ENCODE measurements at regions not wholly inside any gene's neighbourhood (a gene's known extent, or its start where the extent isn't known, plus 50 kb on each side); places are given as distances from the start of the nearest gene placed in this dataset.

DNA sequence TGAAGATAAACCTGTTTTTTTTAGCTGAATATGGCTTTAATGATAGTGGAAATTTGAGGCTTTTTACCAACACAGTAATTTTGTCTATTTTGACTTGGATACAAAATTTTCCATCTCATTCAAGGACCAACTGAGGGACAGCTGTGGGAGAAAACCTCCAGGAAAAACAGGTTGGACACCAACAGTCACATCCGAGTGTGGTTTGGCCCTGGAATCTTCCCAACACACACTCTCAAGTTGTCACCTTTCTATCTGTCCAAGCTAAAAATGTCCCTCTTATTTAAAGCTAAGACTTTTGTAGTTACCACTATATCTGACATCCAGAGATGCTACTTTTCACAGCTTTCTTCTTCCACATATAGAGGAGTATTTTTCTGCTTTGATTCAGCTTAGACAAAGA, 404.9 kb downstream of the PCDH7 start:
- Histone ChIP-seq H3K27me3 (replicated peaks; ENCODE audit: control insufficient read depth, insufficient read depth, low read length) (no peaks in the 10 kb centered on the region), H3K4me3 (ENCODE audit: low read length) (no peak overlapping the region), H3K9me3 (ENCODE audit: control insufficient read depth, low read length) (no peaks in the 10 kb centered on the region), H3K4me1 (ENCODE audit: control insufficient read depth, insufficient read depth, low read length) (no peaks in the 10 kb centered on the region), H3K36me3 (ENCODE audit: control insufficient read depth, insufficient read depth, low read length, severe bottlenecking) (no peaks in the 10 kb centered on the region), H3K9ac (ENCODE audit: low read length) (no peak overlapping the region)
- no peak for DNase-seq (ENCODE audit: low read depth)

DNA sequence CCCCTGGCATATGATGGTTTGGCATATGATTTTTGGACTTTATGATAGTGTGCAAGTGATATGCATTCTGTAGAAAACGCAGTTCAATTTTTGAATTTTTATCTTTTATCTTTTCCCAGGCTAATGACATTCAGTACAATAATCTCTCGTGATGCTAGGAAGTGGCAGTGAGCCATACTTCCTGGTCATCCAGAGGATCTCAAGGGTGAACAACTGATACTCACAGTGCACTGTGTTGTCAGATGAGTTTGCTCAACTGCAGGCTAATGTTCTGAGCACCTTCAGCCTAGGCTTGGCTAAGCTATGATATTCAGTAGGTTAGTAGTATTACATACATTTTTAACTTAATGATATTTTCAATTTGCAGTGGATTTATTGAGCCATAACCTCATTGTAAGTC, 405.3 kb downstream of the PCDH7 start:
- Histone ChIP-seq H3K4me1 (ENCODE audit: control insufficient read depth, insufficient read depth, low read length) (no peaks in the 10 kb centered on the region), H3K4me3 (ENCODE audit: low read length) (no peak overlapping the region), H3K9me3 (ENCODE audit: control insufficient read depth, low read length) (no peaks in the 10 kb centered on the region), H3K36me3 (ENCODE audit: control insufficient read depth, insufficient read depth, low read length, severe bottlenecking) (no peaks in the 10 kb centered on the region), H3K9ac (ENCODE audit: low read length) (no peak overlapping the region), H3K27me3 (replicated peaks; ENCODE audit: control insufficient read depth, insufficient read depth, low read length) (no peaks in the 10 kb centered on the region)
- DNase-seq (ENCODE audit: low read depth) = no peak

DNA sequence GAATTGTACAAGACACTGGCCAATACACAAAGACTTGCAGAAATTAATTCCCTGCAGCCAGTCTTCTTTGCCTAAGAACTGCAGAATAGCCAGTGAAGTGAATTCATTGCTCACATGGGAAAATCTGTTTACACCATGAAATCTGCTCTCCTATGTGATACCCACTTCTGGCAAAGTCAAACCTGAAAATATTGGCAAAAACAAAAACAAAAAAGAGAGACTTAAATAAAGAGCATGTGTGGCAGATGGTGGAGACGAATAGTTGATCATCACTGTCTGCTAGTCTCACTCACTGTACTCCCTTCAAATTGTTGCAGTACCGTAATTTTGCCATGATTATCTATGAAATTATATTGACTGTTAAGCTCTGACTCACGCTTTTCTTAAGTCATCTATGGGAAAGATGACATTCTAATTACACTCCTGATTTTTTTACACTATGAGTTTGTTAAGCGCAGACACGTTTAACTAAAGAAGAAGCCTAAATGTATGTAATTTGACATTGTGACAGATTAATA, 406.8 kb downstream of the PCDH7 start:
- H3K4me1 ChIP-seq (ENCODE audit: control insufficient read depth, insufficient read depth, low read length) = no peaks in the 10 kb centered on the region
- no peaks in the 10 kb centered on the region for H3K9me3 ChIP-seq (ENCODE audit: control insufficient read depth, low read length)
- no peak overlapping the region for H3K9ac ChIP-seq (ENCODE audit: low read length)
- no peaks in the 10 kb centered on the region for H3K27me3 ChIP-seq (replicated peaks; ENCODE audit: control insufficient read depth, insufficient read depth, low read length)
- no peak for DNase-seq (ENCODE audit: low read depth)
- H3K36me3 ChIP-seq (ENCODE audit: control insufficient read depth, insufficient read depth, low read length, severe bottlenecking) = no peaks in the 10 kb centered on the region
- H3K4me3 ChIP-seq (ENCODE audit: low read length) = no peak overlapping the region

DNA sequence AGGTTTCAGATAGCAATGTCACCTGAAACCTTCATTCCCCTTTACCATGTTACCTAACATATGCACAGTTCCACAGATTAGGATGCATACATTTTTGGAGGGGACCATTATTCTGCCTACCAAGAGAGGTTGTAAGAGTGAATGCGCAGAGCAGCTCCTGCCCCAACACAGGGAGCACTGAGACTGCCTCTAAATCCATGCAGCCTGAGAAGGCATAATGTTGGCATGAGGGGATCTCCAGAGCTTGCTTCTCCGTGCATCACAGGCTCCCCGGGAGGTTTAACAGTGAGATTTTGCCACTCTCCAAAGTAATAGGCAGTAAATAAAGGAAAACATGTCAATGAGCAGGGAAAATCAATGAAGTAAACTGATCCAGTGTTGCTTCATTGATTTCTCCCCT, 410.8 kb downstream of the PCDH7 start:
- H3K9ac ChIP-seq (ENCODE audit: low read length) = no peak overlapping the region
- no peak overlapping the region for H3K4me3 ChIP-seq (ENCODE audit: low read length)
- H3K27me3 ChIP-seq (replicated peaks; ENCODE audit: control insufficient read depth, insufficient read depth, low read length) = no peaks in the 10 kb centered on the region
- H3K9me3 ChIP-seq (ENCODE audit: control insufficient read depth, low read length) = no peaks in the 10 kb centered on the region
- H3K36me3 ChIP-seq (ENCODE audit: control insufficient read depth, insufficient read depth, low read length, severe bottlenecking) = no peaks in the 10 kb centered on the region
- no peaks in the 10 kb centered on the region for H3K4me1 ChIP-seq (ENCODE audit: control insufficient read depth, insufficient read depth, low read length)
- no peak for DNase-seq (ENCODE audit: low read depth)

DNA sequence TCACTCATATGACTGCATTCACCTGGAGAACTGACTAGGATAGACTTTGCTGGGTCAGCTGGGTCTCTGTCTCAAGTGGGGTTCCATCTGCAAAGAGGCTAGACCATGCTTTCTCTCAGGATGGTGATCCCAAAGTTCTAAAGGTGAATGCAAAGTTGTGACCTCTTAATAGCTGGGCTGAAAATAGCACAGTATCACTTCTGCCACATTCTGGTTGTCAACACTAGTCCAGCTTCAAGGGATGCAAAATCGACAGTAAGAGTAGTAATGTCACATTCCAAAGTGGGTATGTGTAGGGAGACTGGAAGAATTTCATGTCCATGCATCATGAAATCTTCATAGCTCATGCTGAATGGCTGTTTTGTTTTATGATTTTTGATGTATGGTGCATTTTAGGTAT, 414.6 kb downstream of the PCDH7 start:
- Histone ChIP-seq H3K27me3 (replicated peaks; ENCODE audit: control insufficient read depth, insufficient read depth, low read length) (no peaks in the 10 kb centered on the region), H3K4me3 (ENCODE audit: low read length) (no peak overlapping the region), H3K4me1 (ENCODE audit: control insufficient read depth, insufficient read depth, low read length) (no peaks in the 10 kb centered on the region), H3K36me3 (ENCODE audit: control insufficient read depth, insufficient read depth, low read length, severe bottlenecking) (no peaks in the 10 kb centered on the region), H3K9me3 (ENCODE audit: control insufficient read depth, low read length) (no peaks in the 10 kb centered on the region), H3K9ac (ENCODE audit: low read length) (no peak overlapping the region)
- DNase-seq (ENCODE audit: low read depth) = no peak

DNA sequence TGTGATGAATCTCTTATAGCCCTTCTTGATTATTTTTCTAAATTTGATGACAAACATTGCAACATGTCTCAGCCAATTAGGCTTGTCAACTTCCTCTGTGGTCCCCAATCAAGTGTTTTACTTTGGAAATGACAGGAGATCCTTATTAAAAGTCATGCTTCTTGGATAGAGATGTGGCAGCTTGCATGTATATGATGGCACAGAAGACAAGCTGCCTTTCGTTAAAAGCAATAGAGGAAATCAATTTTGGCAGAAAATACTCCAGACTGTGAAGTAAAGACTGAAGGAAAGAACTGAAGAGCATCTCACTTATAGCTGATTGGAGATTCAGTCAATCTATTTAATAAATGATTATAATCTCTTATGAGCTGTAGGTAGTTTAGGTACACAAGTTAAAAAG, 419.6 kb downstream of the PCDH7 start:
- H3K36me3 ChIP-seq (ENCODE audit: control insufficient read depth, insufficient read depth, low read length, severe bottlenecking) = no peaks in the 10 kb centered on the region
- DNase-seq (ENCODE audit: low read depth) = no peak
- no peaks in the 10 kb centered on the region for H3K27me3 ChIP-seq (replicated peaks; ENCODE audit: control insufficient read depth, insufficient read depth, low read length)
- no peak overlapping the region for H3K9ac ChIP-seq (ENCODE audit: low read length)
- no peak overlapping the region for H3K4me3 ChIP-seq (ENCODE audit: low read length)
- H3K4me1 ChIP-seq (ENCODE audit: control insufficient read depth, insufficient read depth, low read length) = no peaks in the 10 kb centered on the region
- no peaks in the 10 kb centered on the region for H3K9me3 ChIP-seq (ENCODE audit: control insufficient read depth, low read length)

DNA sequence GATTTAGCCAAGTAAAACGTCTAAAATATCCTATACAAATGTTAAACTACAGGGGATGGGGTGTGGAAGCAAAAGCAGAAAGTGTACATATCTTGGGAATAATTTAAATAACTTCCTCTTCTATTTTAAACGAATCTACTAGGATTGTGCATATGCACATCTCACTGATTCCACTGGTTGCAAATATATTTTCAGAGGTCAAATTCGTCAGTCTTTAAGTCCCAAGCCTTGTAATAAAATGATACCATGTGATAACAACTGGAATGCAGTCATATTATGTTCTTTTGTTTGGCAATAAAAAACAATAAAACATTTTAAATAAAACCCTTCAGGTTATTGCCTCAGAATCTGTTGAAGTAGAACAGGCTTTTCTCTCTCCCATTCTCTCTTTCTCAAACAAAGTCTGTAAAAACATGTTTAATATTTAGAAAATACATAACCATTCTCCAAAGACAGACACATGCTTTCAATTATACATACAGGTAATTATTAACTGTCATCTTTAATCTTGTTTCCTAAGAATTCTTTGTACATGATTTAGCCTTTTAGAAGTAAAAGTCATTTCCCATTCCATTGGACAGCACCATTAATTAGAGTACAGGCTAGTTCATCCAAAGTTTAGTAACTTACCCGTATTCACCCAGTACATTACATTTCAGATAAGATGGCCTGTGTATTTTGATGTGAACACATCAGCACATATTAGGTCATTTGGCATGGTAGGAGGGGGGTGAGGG, 421.1 kb downstream of the PCDH7 start:
- no peaks in the 10 kb centered on the region for H3K9me3 ChIP-seq (ENCODE audit: control insufficient read depth, low read length)
- H3K27me3 ChIP-seq (replicated peaks; ENCODE audit: control insufficient read depth, insufficient read depth, low read length) = no peaks in the 10 kb centered on the region
- H3K36me3 ChIP-seq (ENCODE audit: control insufficient read depth, insufficient read depth, low read length, severe bottlenecking) = no peaks in the 10 kb centered on the region
- no peaks in the 10 kb centered on the region for H3K4me1 ChIP-seq (ENCODE audit: control insufficient read depth, insufficient read depth, low read length)
- H3K4me3 ChIP-seq (ENCODE audit: low read length) = no peak overlapping the region
- H3K9ac ChIP-seq (ENCODE audit: low read length) = no peak overlapping the region
- DNase-seq (ENCODE audit: low read depth) = no peak

DNA sequence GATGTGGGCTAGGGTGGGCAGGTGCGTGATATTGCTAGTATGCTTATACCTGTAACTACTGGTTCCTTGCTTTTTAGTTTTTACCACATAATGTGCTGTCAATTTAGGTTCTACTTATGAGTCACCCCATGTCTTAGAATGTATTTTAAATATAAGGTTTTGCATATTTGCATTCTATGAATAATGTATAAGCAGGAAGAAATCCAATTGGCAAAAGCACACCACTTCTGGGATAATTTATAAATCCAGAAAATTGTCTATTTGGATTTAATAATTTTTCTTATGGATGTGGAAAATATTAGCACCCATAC, 421.6 kb downstream of the PCDH7 start:
- Histone ChIP-seq H3K4me1 (ENCODE audit: control insufficient read depth, insufficient read depth, low read length) (no peaks in the 10 kb centered on the region), H3K9me3 (ENCODE audit: control insufficient read depth, low read length) (no peaks in the 10 kb centered on the region), H3K9ac (ENCODE audit: low read length) (no peak overlapping the region), H3K27me3 (replicated peaks; ENCODE audit: control insufficient read depth, insufficient read depth, low read length) (no peaks in the 10 kb centered on the region), H3K36me3 (ENCODE audit: control insufficient read depth, insufficient read depth, low read length, severe bottlenecking) (no peaks in the 10 kb centered on the region), H3K4me3 (ENCODE audit: low read length) (no peak overlapping the region)
- no peak for DNase-seq (ENCODE audit: low read depth)

DNA sequence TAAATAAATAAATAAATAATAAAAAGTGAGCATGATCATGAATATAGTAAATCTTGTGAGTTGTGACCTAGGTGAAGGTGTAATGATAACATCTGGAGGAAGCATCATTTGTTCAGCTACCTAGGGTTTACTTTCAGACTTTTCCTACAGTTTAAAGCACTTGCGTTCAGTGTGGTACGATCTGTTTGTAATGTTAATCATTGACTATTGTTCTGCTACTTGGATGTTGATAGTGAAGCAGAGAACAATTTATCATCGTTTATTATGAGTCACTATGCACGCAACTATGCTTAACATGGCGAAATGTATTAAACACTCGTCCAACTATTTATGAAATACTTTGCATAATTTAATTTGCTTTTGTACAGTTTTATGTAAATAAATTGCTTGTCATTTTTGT, 426.2 kb downstream of the PCDH7 start:
- no peak overlapping the region for H3K9ac ChIP-seq (ENCODE audit: low read length)
- H3K4me1 ChIP-seq (ENCODE audit: control insufficient read depth, insufficient read depth, low read length) = no peaks in the 10 kb centered on the region
- no peaks in the 10 kb centered on the region for H3K27me3 ChIP-seq (replicated peaks; ENCODE audit: control insufficient read depth, insufficient read depth, low read length)
- no peaks in the 10 kb centered on the region for H3K9me3 ChIP-seq (ENCODE audit: control insufficient read depth, low read length)
- H3K36me3 ChIP-seq (ENCODE audit: control insufficient read depth, insufficient read depth, low read length, severe bottlenecking) = no peaks in the 10 kb centered on the region
- DNase-seq (ENCODE audit: low read depth) = no peak
- H3K4me3 ChIP-seq (ENCODE audit: low read length) = no peak overlapping the region

DNA sequence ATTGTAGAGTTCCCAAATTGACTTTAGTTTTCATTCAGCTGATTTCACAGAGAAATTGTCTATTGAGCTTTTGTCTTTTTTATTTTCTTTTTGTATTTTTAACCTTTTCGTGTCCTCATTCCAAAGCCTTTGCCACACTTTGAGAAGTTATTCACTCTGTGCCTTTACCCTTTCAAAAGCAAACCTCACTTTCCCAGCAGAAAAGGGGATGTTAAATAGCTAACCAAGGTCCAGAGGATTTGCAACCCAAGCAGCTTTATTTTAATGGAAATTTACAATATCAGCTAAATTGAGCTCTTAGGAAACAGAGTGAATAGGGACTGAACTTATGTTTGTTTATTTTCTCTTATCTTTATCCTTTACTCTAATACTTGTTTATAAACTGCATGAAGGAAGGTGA, 428.8 kb downstream of the PCDH7 start:
- Histone ChIP-seq H3K9ac (ENCODE audit: low read length) (no peak overlapping the region), H3K4me1 (ENCODE audit: control insufficient read depth, insufficient read depth, low read length) (no peaks in the 10 kb centered on the region), H3K4me3 (ENCODE audit: low read length) (no peak overlapping the region), H3K9me3 (ENCODE audit: control insufficient read depth, low read length) (no peaks in the 10 kb centered on the region), H3K36me3 (ENCODE audit: control insufficient read depth, insufficient read depth, low read length, severe bottlenecking) (no peaks in the 10 kb centered on the region), H3K27me3 (replicated peaks; ENCODE audit: control insufficient read depth, insufficient read depth, low read length) (no peaks in the 10 kb centered on the region)
- no peak for DNase-seq (ENCODE audit: low read depth)

DNA sequence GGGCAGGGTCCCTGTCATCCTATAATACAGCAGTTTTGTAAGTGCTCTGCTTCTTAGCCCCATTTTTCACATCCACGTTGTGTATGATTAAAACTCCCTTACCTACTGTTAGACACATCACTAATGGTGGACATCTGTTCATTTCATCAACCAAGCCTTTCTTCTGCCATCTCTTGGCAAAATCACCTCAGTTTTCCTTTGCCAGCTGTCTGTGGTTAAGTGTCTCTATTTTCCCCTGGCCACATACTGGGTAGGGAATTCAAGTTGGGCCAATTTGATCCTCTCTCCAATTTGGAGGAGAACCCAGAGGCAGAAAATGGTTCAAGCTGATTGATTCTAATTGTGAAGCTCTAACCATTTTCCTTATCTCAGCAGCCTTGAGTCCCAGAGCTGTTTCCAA, 436.1 kb downstream of the PCDH7 start:
- no peak overlapping the region for H3K4me3 ChIP-seq (ENCODE audit: low read length)
- no peak for DNase-seq (ENCODE audit: low read depth)
- no peaks in the 10 kb centered on the region for H3K27me3 ChIP-seq (replicated peaks; ENCODE audit: control insufficient read depth, insufficient read depth, low read length)
- no peaks in the 10 kb centered on the region for H3K36me3 ChIP-seq (ENCODE audit: control insufficient read depth, insufficient read depth, low read length, severe bottlenecking)
- H3K4me1 ChIP-seq (ENCODE audit: control insufficient read depth, insufficient read depth, low read length) = no peaks in the 10 kb centered on the region
- no peak overlapping the region for H3K9ac ChIP-seq (ENCODE audit: low read length)
- H3K9me3 ChIP-seq (ENCODE audit: control insufficient read depth, low read length) = no peaks in the 10 kb centered on the region

DNA sequence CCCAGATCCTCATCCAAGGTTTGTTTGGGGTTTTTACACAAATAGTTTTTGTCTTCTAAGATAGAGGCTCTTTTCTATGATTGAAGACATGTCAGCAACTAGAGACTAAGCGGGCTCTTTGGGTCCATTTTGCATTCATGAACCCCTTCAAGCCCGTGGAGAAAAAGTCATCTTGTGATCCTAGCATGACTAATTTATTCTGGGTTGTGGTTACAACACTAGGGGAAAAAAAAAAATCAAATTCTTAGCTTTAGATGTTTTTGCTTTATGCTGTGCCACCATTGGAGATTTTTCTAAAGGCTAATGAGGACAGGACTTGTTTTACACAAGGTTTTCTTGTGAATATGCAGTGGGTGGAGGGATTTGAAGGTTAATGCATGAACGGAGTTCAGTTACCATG, 440.0 kb downstream of the PCDH7 start:
- Histone ChIP-seq H3K9me3 (ENCODE audit: control insufficient read depth, low read length) (no peaks in the 10 kb centered on the region), H3K36me3 (ENCODE audit: control insufficient read depth, insufficient read depth, low read length, severe bottlenecking) (no peaks in the 10 kb centered on the region), H3K9ac (ENCODE audit: low read length) (no peak overlapping the region), H3K4me3 (ENCODE audit: low read length) (no peak overlapping the region), H3K27me3 (replicated peaks; ENCODE audit: control insufficient read depth, insufficient read depth, low read length) (no peaks in the 10 kb centered on the region), H3K4me1 (ENCODE audit: control insufficient read depth, insufficient read depth, low read length) (no peaks in the 10 kb centered on the region)
- DNase-seq (ENCODE audit: low read depth) = no peak

Measured in adipocyte (in vitro differentiated cells).